ENCODE measurements at regions not wholly inside any gene's neighbourhood (a gene's known extent, or its start where the extent isn't known, plus 50 kb on each side); places are given as distances from the start of the nearest gene placed in this dataset.

DNA sequence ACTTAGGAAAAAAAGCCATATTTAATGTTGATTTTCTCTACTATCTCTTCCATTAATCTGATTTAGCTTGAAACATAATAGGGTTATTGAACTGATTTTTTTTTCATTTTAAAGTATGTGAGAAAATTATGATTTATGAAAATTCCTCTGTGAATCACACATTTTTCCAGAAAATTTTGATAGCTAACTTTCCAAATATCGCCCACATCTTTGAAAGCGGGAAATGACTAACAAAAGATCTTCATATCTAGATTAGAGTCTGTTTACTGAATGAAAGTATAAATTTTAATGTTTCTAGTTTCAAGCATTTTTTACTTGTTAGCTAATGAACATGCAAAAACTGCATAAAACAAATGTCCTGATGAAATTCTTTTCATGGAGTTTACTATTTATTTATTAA is 97.4 kb downstream of the POSTN start:
- H3K9ac ChIP-seq (ENCODE audit: insufficient read depth in 1 of 2, low read depth in 2 of 2, low read length in 2 of 2): no peak overlapping the region
- no peaks in the 10 kb centered on the region for H3K9me3 ChIP-seq (replicated peaks; ENCODE audit: control insufficient read depth, insufficient read depth, low read depth, low read length)
- POLR2A ChIA-PET: no interaction called here
- CTCF ChIA-PET (ENCODE audit: low intra/inter-chr PET ratio): no interaction called here
- DNase-seq (ENCODE audit: extremely low read depth in 1 of 4, low spot score in 3 of 4) (no peak), FAIRE-seq (no peak), ATAC-seq (no peak)
- H3K9me1 ChIP-seq (ENCODE audit: control insufficient read depth, insufficient read depth, low read length): no peaks in the 10 kb centered on the region
- H2AFZ ChIP-seq (ENCODE audit: low read depth, low read length): no peak overlapping the region
- no peaks in the 10 kb centered on the region for H3K4me1 ChIP-seq (replicated peaks in 1 of 2; ENCODE audit: control insufficient read depth in 2 of 2, insufficient read depth in 2 of 2, low read length in 2 of 2)
- no peak overlapping the region for H3K4me2 ChIP-seq (ENCODE audit: insufficient read depth, low read length)
- no peak overlapping the region for H3K4me3 ChIP-seq
- no peaks in the 10 kb centered on the region for H3K27me3 ChIP-seq (ENCODE audit: control insufficient read depth in 2 of 2, insufficient read depth in 2 of 2, low read length in 2 of 2)
- H3K36me3 ChIP-seq (ENCODE audit: control insufficient read depth, insufficient read depth, low read length): no peaks in the 10 kb centered on the region
- H4K20me1 ChIP-seq (replicated peaks; ENCODE audit: control insufficient read depth, insufficient read depth, low read length): no peaks in the 10 kb centered on the region
- TF ChIP-seq, protein P1, sequence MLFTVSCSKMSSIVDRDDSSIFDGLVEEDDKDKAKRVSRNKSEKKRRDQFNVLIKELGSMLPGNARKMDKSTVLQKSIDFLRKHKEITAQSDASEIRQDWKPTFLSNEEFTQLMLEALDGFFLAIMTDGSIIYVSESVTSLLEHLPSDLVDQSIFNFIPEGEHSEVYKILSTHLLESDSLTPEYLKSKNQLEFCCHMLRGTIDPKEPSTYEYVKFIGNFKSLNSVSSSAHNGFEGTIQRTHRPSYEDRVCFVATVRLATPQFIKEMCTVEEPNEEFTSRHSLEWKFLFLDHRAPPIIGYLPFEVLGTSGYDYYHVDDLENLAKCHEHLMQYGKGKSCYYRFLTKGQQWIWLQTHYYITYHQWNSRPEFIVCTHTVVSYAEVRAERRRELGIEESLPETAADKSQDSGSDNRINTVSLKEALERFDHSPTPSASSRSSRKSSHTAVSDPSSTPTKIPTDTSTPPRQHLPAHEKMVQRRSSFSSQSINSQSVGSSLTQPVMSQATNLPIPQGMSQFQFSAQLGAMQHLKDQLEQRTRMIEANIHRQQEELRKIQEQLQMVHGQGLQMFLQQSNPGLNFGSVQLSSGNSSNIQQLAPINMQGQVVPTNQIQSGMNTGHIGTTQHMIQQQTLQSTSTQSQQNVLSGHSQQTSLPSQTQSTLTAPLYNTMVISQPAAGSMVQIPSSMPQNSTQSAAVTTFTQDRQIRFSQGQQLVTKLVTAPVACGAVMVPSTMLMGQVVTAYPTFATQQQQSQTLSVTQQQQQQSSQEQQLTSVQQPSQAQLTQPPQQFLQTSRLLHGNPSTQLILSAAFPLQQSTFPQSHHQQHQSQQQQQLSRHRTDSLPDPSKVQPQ (CRISPR knock-in tag; IDR thresholded peaks at IDR 0.05; ENCODE audit: borderline replicate concordance): no peak
- no peak for TF ChIP-seq FOXA1 (IDR thresholded peaks at IDR 0.05; ENCODE audit: borderline replicate concordance)
- TF ChIP-seq NCOA2 (IDR thresholded peaks at IDR 0.05; ENCODE audit: partially characterized antibody in 2 of 2): no peak
- no peak for TF ChIP-seq MED1 (CRISPR knock-in tag; IDR thresholded peaks at IDR 0.05; ENCODE audit: borderline replicate concordance)
- intact Hi-C loops (cut with micrococcal nuclease) (no loop called here), in situ Hi-C loops (cut with MboI) (no loop called here)
- H3K27ac ChIP-seq (ENCODE audit: extremely low read depth, low read depth, low read length): no peak overlapping the region
- 0% methylated on average over 2 of the region's 2 CpGs for WGBS (ENCODE audit: insufficient coverage, low coverage, missing lambda C conversion rate)
- no peaks in the 10 kb centered on the region for H3K79me2 ChIP-seq (ENCODE audit: control insufficient read depth, insufficient read depth, low read length)
- BruUV-seq (replicated peaks): no TSS peak
